Frontal cortex (tissue), 3 donors: ENCODE measurements at regions not wholly inside any gene's neighbourhood (a gene's known extent, or its start where the extent isn't known, plus 50 kb on each side); places are given as distances from the start of the nearest gene placed in this dataset.

Experiments used
- DNase-seq, 2 donors: peaks; one replicate each; pipeline ENCODE4 v3.0.0; 2012; ENCODE audit warnings: low spot score in 2 of 2
- FAIRE-seq: peaks from 2 replicates; lab custom pipeline; 2012; peaks lifted over from hg19 to GRCh38; lab: Jason Lieb, UNC
- donor health status: control.
- donor health status: control.
- donor health status: control.

DNA sequence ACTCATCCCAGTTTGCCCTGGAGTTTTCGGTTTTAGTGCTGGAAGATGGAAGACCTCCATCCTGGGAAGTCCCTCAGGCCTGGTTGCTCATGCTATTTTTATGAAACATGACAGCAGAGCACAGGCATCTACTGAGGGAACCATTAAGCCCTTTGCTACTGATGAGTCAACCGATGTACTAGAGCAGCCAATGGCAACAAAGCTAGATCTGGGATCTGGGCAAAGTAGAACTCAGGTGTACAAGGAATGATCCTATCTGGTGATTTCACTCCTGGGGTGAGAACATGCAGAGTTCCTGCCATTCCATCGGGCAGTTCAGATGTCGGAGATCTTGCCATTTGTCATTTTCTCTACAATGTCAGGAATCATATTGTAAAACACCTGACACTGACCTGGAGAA is 166.2 kb upstream of the NSMCE3 start:
- no peak for FAIRE-seq
- DNase-seq = no peak

DNA sequence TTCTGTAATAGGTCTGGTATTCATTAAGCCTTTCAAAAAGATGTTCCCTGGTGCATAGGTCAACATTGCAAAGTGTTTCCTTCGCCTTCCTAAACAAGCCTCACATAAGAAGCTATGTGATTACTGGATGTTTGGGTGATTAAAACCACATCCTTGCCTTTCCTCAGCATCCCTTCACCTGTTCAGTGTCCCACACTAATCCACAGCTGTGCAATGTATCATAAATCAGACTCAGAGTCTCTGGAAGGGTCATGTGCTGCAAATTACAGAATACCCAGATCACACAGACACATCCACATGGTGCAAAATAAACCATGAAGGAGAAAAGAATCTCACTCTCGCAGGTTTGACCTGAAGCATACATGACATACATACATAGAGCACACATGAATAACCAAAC is 164.7 kb upstream of the NSMCE3 start:
- no peak for FAIRE-seq
- no peak for DNase-seq

DNA sequence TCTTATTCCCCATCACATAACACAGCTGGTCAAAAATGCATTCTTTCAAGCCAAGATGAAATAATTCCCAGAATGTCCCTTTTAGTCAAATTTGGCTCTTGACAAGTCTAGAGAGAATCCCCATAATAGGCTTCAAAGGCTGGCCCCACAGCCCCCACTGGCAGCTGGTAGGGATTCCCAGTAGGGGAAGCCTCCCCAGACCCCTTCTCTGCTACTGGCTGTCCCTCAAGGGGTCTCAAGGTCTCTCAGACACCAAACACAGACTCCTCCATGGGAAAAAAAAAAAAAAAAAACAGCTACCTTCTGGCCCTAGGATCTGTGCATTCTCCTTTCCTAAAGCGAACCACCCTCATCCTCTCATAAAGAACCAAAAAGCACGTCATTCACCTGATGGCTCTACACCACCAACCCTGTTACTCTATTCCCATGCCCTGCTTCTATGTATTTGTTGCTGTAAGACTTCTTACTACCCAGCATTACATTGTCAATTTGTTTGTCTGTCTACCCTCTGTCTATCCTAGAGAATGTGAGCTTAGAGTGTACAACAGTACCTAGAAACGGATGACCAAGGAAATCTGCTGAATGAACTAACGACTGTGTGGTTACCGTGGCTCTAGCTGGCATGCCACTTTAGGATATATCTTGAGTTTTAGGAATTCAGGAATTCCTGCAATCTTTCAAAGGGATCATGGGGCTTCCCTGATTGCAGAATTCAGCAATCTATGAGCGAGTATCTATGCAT is 164.1 kb upstream of the NSMCE3 start:
- DNase-seq (no peak), FAIRE-seq (no peak)

DNA sequence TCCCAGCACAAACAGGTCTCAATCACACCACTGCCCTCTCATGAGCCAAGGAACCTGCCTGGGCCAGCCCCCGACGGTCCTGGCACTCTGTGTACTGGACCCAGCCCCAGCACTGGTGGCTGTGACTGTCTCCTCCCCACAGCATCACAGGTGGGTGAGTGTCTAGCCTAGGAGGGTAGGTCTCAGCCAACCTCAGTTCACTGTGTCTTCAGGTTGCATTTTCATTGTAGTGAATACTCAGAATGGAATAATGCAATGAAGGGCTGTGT is 163.4 kb upstream of the NSMCE3 start:
- no peak for DNase-seq
- FAIRE-seq = no peak

DNA sequence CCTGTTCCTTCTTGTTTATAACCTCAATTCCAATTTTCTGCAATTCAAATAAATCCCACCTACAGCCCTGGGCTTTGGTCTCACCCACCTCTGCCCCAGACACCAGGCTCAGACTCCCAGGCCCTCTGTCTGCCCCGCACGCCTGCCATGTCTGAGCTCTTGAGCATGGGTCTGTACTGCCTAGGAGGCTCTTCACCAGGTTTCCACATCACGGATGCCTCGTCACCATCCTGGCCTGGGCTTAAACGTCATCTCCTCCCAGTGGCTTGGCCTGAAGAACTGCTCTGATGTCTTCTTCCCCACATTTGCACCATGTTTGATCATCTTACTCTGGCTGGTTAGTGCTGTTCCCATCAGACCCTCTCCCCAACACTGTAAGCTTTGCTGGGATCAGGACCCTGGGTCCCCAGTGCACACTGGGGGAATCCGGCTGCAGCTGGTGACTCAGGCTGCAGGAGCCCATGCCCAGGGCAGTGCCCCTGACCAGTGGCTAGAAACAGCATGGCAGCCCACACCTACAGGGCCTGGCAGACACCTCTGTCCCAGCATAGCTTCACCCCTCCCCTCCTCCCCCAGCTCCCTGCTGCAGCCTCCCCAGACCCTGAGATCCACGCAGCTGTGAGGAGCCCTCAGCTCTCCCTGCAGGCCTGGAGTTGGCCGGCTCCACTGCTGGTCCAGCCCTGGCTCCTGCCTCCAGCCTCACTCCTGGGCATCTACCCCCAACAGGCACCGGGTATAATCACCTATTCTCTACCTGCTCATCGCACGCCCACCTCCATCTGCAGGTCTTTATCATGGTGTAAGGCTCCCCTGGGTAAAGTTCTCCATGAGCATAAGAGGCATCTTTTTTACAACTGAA is 162.8 kb upstream of the NSMCE3 start:
- DNase-seq (no peak), FAIRE-seq (no peak)

DNA sequence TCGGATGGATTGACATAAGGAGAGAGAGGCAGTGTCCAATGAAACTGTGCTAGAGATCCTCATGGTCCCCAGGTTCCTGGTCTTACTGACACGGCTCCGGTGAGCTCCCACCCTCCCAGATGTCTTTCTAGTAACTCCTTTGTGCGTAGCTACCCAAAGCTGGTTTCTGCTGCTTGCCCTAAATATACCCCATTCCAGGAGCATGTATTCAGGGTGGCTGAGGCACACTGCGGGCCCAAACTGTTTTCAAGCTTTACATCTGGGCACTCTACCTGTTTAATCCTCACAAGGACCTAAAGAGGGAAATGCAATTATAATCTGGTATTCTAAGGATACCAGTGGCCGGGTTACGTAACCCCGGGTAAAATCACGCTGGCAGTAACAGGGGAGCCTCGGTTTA is 161.2 kb upstream of the NSMCE3 start:
- no peak for FAIRE-seq
- no peak for DNase-seq

DNA sequence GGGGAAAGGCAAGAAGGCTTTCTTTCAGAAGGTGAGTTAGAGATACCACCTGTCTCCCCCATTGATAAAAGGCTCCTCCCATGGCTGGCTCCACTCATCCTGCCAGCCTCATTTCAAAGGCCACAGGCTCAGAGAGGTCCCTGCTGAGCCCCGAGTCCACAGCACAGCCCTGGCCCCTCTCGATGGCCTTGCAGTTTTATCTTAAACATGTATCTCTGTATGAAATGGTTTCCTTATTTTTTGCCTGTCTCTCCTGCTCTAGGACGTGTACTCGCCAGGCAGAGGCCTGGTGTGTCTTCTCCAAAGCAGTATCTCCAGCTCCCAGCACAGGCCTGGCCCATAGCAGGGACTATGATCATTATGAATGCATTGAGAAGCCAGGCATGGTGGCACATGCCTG is 160.5 kb upstream of the NSMCE3 start:
- DNase-seq (no peak), FAIRE-seq (no peak)

DNA sequence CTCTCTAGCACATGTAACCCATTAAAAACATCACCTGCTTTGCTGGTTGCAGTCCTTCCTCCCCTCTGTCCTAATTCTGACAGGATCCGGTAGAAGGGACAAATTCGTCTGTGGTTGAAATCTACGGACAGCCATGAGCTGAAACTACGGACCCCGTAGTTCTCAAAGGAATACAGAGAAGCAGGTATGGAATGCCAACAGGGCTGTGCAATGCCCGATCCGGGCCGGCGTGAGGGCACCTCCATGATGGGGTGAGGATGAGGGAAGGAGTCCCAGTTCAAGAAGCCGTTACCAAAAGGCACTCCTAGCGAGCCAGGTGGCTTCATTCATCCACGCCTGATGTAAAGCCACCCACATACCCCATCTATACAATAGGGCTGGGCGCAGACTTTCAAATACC is 160.0 kb upstream of the NSMCE3 start:
- FAIRE-seq (no peak), DNase-seq (no peak)

DNA sequence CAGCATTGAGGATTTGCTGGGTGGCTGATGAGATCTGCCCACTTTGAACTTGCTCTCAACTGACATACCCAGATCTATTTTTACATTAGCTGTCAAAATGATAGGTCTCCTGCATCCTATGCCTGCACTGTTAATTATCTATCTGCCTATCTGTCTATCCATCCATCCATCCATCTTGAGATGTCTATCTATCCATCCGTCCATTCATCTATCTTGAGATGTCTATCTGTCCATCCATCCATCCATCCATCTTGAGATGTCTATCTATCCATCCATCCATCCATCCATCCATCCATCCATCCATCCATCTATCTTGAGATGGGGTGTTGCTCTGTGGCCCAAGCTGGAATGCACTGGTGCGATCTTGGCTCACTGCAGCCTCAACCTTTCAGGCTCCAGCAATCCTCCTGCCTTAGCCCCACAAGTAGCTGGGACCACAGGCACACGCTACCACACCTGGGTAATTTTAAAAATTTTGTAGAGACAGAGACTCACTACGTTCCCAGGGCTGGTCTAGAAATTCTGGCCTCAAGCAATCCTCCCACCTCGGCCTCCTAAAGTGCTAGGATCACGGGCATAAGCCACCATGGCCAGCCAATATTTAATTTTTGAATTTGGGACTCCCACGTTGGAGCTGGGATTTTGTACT is 159.4 kb upstream of the NSMCE3 start:
- FAIRE-seq = no peak
- DNase-seq = no peak

DNA sequence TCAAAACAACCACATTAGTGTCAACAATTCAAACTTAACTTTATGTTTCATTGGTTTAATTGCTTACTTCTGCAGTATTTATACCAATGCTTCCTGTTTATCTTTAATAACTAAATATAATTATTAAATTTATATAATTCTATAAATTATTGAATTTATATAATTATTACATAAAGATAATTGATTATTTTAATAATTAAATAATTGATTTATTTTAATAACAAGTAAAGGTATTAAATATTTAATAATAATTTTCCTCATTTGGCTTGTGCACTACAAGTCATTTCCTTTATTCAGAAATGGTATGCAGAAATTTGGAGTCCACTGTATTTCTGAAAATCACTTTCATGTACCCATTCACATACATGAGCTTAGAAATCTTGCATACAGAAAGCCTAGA is 156.2 kb upstream of the NSMCE3 start:
- DNase-seq (no peak), FAIRE-seq (peak; percentile 92)

DNA sequence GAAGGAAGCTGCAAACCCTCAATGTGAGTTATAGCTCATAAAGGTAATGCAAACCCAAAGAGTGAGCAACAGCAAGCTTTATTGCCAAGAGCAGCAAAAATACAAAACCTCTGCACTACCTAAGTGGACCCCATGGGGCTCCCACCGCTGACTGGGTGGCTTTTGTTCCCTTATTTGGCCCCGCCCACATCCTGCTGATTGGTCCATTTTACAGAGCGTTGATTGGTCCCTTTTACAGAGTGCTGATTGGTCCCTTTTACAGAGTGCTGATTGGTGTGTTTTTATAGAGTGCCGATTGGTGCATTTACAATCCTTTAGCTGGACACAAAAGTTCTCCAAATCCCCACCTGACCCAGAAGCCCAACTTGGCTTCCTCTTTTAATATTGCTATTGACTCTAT is 154.5 kb upstream of the NSMCE3 start:
- no peak for DNase-seq
- FAIRE-seq = no peak

DNA sequence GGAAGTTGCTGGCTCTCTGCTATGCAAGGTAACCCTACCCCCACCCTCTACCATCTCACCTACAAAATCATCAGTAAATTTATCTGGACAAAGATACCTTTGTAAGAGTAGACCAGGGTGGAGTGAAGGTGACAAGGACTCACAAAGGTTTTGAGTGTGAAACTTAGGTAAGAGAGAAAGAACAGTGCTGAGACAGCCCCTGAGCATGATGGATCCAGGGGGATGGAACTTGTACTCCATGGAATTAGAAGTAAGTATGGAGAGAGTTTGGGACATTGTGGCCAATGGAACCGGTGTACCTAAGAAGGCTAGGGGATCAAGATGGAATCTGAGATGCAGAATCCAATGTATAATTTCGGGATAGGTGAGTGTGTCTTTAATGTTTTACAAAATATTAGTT is 153.0 kb upstream of the NSMCE3 start:
- no peak for FAIRE-seq
- DNase-seq = no peak

DNA sequence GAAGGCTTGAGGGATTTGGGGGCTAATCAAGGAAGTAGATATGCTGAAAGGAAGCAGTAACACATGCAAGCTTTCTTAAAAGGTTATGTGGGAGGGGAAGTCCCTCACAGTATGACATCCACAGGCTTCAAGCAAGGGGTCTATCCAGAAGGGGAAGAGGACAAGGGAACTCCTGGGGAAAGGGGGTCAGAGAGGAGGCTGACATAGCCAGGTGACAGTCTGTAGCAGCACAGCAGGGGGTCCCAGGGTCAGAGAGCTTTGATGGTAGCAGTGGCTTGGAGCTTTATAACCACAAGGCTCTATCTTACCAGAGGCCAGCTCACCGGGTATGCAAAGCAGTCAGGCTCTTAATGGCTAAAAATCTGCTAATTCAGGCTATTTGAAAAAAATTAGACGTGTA is 150.6 kb upstream of the NSMCE3 start:
- no peak for FAIRE-seq
- DNase-seq = no peak

DNA sequence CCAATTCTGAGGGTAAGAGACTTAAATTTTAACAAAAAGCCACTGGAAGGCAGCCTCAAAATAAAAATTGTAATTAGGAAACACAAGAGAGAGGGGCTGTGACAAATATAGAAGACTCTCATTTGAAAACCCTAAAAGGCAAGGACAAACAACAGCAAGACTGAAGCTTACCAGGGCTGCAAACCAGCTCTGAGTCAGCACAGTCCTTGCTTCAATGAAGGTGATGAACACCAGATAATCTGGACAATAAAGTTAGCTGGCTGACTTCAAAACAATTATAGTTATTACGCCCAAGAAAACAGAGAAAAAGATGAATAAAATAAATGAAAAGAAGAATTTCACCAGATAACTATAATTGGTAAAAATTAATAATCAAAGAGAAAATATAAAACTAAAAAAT is 149.3 kb upstream of the NSMCE3 start:
- no peak for FAIRE-seq
- DNase-seq = no peak

DNA sequence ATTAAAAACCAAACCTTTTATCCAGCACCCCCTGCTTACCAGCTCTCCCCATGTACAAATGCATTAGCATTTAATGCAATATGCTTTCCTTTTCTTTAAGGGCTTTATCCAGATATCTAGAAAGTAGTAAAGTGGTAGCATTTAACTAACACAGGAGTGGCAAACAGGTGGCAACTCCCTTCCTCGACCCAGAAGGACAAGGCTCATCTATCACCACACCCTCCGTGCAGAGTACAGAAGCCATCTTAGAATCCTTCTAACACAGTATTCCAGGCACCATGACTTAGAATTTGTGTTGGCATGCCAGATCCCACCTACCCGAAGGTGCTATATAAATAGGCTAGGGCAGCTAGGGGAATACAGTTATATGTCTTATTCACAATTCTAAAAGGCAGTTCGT is 148.6 kb upstream of the NSMCE3 start:
- DNase-seq = no peak
- FAIRE-seq = no peak

DNA sequence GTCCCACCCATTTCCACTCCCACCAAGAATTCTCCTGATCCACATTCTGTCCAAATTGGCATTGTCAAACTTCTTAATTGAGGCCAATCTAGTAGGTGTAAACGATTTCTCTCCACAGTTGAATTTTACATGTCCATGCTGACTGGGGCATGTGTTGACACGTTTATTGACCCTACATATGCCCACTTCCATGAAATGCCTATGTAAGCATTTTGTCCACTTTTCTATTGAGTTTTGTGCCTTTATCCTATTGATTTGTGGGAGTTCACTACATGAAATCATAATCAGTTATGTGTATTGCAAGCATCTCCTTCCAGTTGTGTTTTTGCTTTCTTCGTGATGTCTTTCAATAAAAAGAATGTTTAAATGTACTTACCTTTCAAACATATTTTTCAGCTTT is 141.7 kb upstream of the NSMCE3 start:
- no peak for DNase-seq
- no peak for FAIRE-seq

DNA sequence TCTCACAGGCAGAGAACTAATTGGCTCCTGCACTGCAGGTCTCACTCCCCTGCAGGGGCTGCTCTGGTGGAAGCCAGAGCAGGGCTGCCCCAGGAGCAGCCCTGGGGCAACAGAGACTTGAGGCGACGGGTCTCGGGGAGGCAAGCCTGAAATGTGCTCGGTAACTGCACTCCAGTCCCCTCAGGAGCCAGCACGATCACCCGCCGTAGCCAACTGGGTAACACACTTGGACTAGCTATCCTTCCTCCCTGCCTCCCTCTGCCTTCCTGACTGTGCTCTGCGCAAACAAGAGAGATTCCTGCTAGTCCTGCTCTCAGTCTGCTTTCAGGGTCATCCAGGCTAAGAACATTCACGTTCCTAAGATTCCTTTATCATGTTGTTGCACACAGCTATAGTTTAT is 140.7 kb upstream of the NSMCE3 start:
- no peak for FAIRE-seq

DNA sequence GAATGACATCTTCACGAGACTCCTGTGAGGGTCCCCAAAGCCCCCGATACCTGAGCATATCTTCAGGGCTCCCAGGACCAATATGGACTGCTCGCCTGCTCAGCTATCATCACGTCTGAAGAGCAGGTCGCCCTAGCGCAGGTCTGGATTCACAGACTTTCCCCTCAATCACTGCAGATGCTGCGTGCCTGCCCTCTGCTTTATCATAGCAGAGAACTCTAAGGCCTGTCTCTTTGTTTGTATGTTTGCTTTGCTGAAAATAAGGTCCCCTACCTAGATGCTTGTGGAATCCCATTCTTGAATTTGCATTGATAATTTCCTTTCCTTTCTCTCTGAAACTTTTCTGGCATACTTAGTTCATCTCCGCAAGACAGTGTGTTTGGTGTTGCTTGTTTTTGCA is 140.3 kb upstream of the NSMCE3 start:
- DNase-seq (no peak), FAIRE-seq (no peak)

More for the DNA sequence above, 140.7 kb upstream of the NSMCE3 start:
- DNase-seq = no peak

DNA sequence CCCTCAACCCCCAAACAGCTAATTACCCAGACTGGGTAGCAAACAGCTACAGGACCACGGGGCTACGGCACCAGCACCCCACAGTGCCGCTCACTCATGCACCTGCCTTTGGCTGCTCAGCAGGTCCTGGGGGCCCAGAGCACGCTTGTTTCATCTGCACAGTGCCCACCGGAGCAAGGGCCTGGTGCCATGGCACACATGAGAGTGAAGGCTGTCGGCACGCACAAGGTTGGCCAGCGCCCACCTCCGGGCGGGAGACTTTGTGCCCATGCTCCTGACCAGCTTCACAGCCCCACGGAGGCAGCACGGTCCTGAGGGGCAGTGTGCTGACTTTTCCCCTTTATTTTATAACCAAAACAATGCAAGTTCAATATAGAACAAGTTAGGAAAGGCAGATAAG is 135.9 kb upstream of the NSMCE3 start:
- FAIRE-seq (no peak), DNase-seq (no peak)

DNA sequence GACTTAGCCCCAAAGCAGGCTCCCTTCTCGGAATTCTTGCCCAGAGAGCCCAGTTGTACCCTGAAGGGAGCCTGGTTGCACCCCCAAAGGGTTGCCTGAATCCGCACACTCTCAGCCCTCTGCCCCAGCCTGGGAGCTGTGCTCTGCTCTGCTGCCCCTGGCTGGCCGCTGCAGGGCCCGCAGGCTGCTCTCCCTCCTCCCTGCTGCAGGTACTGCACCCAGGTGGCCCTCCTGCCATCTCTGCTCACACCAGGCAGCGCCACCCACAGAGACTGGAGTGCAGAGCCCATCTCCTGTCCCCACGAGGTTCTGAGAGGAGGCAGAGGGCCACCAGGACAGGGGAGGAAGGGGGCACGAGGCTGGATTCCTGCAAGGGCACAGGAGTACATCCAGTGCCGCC is 134.2 kb upstream of the NSMCE3 start:
- FAIRE-seq = no peak
- DNase-seq = no peak

DNA sequence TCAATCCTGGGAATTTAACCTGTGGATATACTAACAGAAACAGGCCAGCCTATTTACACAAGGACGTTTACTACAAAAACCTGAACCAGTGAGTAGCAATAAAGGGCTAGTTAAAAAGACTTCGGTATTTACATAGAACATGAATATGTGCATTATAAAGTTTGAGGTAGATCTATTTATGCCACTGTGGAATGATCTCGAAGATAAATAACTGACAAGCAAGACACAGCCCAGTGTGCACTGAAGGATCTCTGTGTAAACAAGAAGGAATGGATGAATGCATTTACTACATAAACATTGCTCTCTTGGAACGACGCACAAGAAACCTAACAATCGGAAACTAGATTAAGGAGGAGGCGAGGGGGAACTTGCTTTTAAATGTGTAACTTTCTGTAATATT is 132.0 kb upstream of the NSMCE3 start:
- no peak for FAIRE-seq

More for the DNA sequence above, 132.0 kb upstream of the NSMCE3 start:
- no peak for DNase-seq
